PFSK-1 (cell line): ENCODE measurements at regions not wholly inside any gene's neighbourhood (a gene's known extent, or its start where the extent isn't known, plus 50 kb on each side); places are given as distances from the start of the nearest gene placed in this dataset.

Experiments used
- FOXP2 ChIP-seq: optimal IDR thresholded peaks from 2 replicates; pipeline ENCODE3; 2011; ENCODE audit warnings: borderline replicate concordance, control low read depth, inconsistent platforms; ENCODE audit not compliant: insufficient read depth; ENCODE audit errors: extremely low read length, extremely low read depth
- POLR2AphosphoS5 ChIP-seq: IDR thresholded peaks from 2 replicates; pipeline ENCODE4 v1.6.1; 2012; ENCODE audit warnings: low read depth, mild to moderate bottlenecking, control low read depth, low read length, moderate library complexity
- SIN3A ChIP-seq: IDR thresholded peaks from 2 replicates; pipeline ENCODE4 v1.6.1; 2012; ENCODE audit warnings: mild to moderate bottlenecking, low read length, moderate library complexity, borderline replicate concordance; ENCODE audit not compliant: insufficient read depth
- TAF1 ChIP-seq: IDR thresholded peaks from 2 replicates; pipeline ENCODE4 v1.6.1; 2012; ENCODE audit warnings: low read length, control low read depth, borderline replicate concordance; ENCODE audit not compliant: insufficient read depth
- TF ChIP-seq, protein P1 (sequence below), 2 experiments: IDR thresholded peaks; 2 replicates each; pipeline versions ENCODE4 v1.6.1 to v1.8.0; 2011 to 2012; ENCODE audit warnings: low read depth in 2 of 2, low read length in 2 of 2, control low read depth in 1 of 2, inconsistent platforms in 1 of 2, mild to moderate bottlenecking in 1 of 2, moderate library complexity in 1 of 2; ENCODE audit not compliant: insufficient read depth in 1 of 2

DNA sequence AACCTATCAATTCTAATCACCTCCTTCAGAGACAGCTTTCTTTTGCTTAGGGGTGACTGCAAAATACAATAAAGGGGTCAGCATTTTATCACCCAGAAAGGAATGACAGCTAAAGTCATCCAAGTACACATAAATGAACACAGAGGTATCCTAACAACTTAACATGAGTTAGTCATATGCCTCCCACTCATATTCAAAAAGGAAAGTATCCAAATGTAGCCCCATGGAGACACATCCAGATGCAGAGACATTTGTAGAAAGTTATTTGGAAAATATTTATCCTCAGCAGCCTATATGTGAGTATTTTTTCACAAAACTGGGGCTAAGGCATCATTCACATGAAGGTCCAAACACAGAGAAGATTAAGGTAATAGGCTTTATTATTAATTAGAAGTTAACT lies 1579.7 kb upstream of the SLC39A10 start:
- TF ChIP-seq TAF1 (no peak), FOXP2 (no peak), POLR2AphosphoS5 (no peak), SIN3A (no peak)
- TF ChIP-seq, protein P1, sequence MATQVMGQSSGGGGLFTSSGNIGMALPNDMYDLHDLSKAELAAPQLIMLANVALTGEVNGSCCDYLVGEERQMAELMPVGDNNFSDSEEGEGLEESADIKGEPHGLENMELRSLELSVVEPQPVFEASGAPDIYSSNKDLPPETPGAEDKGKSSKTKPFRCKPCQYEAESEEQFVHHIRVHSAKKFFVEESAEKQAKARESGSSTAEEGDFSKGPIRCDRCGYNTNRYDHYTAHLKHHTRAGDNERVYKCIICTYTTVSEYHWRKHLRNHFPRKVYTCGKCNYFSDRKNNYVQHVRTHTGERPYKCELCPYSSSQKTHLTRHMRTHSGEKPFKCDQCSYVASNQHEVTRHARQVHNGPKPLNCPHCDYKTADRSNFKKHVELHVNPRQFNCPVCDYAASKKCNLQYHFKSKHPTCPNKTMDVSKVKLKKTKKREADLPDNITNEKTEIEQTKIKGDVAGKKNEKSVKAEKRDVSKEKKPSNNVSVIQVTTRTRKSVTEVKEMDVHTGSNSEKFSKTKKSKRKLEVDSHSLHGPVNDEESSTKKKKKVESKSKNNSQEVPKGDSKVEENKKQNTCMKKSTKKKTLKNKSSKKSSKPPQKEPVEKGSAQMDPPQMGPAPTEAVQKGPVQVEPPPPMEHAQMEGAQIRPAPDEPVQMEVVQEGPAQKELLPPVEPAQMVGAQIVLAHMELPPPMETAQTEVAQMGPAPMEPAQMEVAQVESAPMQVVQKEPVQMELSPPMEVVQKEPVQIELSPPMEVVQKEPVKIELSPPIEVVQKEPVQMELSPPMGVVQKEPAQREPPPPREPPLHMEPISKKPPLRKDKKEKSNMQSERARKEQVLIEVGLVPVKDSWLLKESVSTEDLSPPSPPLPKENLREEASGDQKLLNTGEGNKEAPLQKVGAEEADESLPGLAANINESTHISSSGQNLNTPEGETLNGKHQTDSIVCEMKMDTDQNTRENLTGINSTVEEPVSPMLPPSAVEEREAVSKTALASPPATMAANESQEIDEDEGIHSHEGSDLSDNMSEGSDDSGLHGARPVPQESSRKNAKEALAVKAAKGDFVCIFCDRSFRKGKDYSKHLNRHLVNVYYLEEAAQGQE (IDR thresholded peaks at IDR 0.05; ENCODE audit: insufficient read depth in 1 of 2, low read depth in 2 of 2, low read length in 2 of 2) = no peak

DNA sequence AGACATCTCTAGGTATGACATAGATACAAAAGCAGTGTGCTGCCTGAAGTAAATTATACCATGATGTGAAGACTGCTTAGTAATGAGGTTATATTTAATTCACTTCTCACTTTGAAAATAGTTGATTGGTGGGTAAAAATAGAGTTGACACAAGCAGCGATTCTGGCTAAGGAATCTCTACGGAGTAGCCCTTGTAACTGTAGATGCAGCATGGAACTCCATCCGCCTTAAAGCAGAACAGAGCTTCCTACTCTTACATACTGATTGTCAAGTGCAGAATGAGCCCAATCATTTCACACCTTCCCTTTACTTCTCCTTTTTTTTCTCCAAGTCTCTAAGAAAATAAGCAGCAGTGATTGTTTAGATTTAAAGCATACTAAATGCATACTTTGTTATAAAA lies 1594.6 kb upstream of the SLC39A10 start:
- TF ChIP-seq TAF1 (no peak), FOXP2 (no peak), SIN3A (no peak), POLR2AphosphoS5 (no peak)
- TF ChIP-seq, protein P1 (IDR thresholded peaks at IDR 0.05; ENCODE audit: insufficient read depth in 1 of 2, low read depth in 2 of 2, low read length in 2 of 2) = no peak

DNA sequence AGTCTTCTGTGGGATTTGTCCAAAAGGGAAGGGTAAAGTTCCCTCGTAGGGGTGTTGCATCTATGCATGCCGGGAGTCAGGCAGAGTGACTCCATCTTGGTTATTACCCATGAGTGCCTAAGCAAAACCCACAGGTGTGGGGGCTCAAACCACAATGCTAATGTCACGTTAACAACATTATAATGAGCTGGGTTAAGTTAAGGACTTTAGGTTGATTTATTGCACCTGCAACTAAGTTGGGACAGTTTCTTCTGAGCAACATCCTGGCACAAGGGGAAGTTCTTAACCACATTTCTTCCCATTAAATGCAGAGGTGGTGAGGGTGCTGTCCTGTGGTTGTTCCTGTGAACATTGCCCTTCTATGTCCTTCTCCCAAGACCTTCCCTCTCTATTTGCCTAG lies 1596.8 kb upstream of the SLC39A10 start:
- TF ChIP-seq POLR2AphosphoS5 (no peak), SIN3A (no peak), FOXP2 (no peak), TAF1 (no peak)
- TF ChIP-seq, protein P1 (IDR thresholded peaks at IDR 0.05; ENCODE audit: insufficient read depth in 1 of 2, low read depth in 2 of 2, low read length in 2 of 2) = no peak

DNA sequence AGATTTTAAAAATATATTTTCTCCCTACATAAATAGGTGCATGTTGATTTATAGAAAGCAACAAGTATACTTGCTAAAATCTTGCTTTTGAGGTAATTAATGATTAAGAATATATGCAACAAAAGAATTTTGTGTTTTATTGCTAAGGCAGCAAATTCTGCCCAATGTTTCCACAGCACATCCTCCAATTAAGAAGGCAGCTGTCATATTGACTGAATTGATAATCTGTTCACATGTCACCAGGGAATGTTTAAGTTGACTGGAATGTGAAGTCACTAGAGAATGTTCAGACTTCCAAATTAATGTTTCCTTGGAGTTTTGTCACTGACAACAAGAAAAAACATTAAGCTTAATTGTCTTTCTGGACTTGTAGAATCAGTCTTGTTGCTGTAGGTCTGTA lies 1602.7 kb upstream of the SLC39A10 start:
- TF ChIP-seq FOXP2 (no peak), POLR2AphosphoS5 (no peak), TAF1 (no peak), SIN3A (no peak)
- TF ChIP-seq, protein P1 (IDR thresholded peaks at IDR 0.05; ENCODE audit: insufficient read depth in 1 of 2, low read depth in 2 of 2, low read length in 2 of 2) = no peak

DNA sequence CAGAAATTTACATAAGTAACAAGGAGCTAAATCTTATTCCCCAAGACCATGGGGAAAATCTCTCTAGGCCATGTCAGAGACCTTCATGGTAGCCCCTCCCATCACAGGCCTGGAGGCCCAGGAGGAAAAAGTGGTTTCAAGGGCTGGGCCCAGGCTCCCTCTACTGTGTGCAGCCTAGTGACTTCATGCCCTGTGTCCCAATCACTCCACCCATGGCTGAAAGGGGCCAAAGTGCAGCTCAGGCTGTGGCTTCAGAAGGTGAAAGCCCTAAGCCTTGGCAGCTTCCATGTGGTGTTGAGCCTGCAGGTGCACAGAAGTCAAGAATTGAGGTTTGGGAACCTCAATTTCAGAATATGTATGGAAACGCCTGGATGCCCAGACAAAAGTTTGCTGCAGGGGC lies 1612.7 kb upstream of the SLC39A10 start:
- TF ChIP-seq TAF1 = no peak
- TF ChIP-seq, protein P1 (IDR thresholded peaks at IDR 0.05; ENCODE audit: insufficient read depth in 1 of 2, low read depth in 2 of 2, low read length in 2 of 2) = no peak
- TF ChIP-seq FOXP2 = no peak
- TF ChIP-seq POLR2AphosphoS5 = no peak
- TF ChIP-seq SIN3A = no peak
